ENCODE measurements at regions not wholly inside any gene's neighbourhood (a gene's known extent, or its start where the extent isn't known, plus 50 kb on each side); places are given as distances from the start of the nearest gene placed in this dataset.
"Not testable (repeated sequence)": the region's sequence is repeated elsewhere in the genome, so short reads cannot be mapped to it uniquely, and the experiment has no call there.

DNA sequence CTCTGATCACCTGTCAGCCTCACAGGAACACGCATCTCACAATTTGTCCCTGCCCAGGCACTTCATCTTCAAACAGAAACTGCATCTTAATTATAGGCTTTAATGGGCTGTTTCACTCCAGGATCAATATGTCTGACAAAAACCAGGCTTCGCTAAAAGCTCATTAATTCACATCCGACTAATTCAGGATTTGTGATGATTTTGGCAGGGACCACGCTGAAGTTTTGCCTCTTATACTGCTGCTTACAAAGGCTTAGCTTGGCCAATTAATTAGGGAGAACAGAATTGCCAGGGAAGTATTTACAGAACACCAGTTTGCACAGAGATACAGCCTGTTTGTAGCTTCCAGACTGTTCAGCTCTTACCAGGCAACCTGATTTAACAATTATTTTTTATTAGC is 541.0 kb upstream of the SPTLC3 start:
- intact Hi-C loops (cut with DNase I, micrococcal nuclease), result no loop called here
- DNase-seq (no peak), ATAC-seq (no peak)

GRCh38 chr20:12482661-12483060 is 526.1 kb upstream of the SPTLC3 start:
- DNase-seq, result no peak
- intact Hi-C loops (cut with DNase I, micrococcal nuclease), result no loop called here
- ATAC-seq, result no peak

DNA sequence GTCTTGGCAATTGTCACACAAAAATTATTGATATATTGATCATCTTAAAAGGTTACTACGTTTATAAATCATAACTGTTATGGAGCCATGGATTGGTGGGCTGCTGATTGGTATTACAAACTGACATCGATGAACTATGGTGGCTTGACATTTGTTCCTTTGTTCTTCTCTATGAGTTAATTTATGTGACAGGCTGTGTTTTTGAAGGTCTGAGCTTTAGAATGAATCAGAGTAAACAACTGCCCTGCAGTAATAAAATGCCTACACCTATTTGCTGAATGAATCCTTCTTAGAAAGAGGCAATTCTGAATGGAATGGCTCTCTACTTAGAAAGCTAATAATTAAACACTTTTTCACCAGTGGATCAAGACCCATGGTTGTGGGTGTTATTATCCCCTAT is 506.3 kb upstream of the SPTLC3 start:
- ATAC-seq, result no peak
- DNase-seq, result no peak
- intact Hi-C loops (cut with DNase I, micrococcal nuclease), result no loop called here

DNA sequence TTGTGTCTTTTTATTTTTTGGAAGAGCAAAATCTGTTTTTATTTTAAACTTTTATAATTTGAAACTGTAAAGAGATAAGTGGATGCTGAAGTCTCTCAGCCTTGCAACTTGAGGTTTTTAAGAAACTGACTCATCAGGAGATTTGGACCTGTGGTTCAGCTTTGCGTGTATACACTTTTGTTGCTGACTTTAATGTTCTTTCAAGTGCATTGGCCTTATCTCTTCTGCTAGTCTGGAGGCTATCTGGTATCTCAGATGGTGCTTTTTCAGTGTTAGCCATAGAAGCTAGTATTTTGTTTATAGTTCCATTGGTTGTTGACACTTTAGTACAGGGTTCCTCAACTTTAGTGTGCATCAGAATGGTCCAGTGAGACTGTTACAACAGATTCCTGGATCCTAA is 504.0 kb upstream of the SPTLC3 start:
- no peak for ATAC-seq
- intact Hi-C loops (cut with DNase I, micrococcal nuclease), result no loop called here
- DNase-seq, result no peak

DNA sequence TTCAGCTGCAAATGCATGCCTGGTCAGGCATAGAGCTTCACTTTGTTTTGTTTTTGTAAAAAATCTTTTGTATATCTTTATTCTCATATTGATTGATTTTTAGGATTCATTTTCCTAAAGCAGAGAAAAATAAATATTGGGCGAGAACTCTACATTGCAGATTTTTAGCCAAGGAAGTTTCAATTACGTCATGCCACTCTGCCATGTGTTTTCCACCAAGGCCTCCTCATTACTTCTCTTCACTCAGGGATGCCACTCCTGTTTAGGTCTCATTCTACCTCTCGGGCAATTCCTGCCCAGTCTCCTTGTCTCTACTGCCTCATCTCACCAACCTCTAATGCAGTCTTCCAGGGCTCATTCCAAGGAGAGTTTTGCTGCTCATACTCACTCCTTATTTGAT is 497.3 kb upstream of the SPTLC3 start:
- ATAC-seq (no peak), DNase-seq (no peak)
- intact Hi-C loops (cut with DNase I, micrococcal nuclease), result no loop called here

GRCh38 chr20:12512755-12513154 is 496.0 kb upstream of the SPTLC3 start:
- ATAC-seq (no peak), DNase-seq (no peak)
- intact Hi-C loops (cut with DNase I, micrococcal nuclease), result no loop called here

- intact Hi-C loops (cut with DNase I, micrococcal nuclease), result no loop called here
- DNase-seq (no peak), ATAC-seq (no peak)
Observed at GRCh38 chr20:12528104-12528503, 480.7 kb upstream of the SPTLC3 start.

DNA sequence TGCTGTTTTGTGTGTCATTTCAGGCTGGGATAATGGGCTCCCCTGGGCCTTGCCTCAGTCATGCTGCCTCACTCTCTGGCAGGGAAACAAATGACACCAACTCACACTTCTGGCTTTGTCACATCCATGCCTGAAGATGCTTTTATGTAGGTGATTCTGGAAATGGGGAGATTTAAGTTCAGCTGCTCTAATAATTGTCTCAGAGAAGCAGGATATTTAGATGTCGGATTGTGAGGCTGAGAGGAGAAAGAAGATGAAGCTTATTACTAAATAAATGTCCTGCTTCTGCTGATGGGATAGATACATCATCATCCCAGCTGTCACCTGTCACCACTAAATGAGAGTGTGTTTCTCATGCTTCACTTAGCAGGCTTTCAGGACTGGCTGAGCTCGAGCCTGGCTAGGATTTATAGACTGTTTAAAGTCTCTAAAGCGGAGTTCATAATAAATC is 480.2 kb upstream of the SPTLC3 start:
- ATAC-seq (no peak), DNase-seq (no peak)
- intact Hi-C loops (cut with DNase I, micrococcal nuclease), result no loop called here

DNA sequence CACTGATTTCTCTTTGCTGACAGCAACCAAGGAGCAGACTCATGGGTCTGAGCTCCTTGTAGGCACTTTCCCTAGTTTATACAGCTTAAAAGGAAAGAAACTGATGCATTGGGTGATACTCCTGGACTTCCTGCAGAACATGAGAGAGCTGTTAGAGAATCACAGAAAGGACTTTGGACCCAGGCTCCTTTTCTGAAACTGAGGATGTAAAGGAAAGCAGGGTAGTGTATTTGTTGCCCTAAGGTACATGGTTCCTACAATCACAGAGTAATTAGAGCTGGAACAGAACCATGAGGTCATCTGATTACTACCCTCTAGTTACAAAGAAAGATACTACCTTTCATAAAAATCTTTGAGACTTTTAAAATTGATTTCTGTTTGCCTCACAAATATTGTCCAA is 477.1 kb upstream of the SPTLC3 start:
- intact Hi-C loops (cut with DNase I, micrococcal nuclease), result no loop called here
- no peak for DNase-seq
- peak; percentile 92 for ATAC-seq

- ATAC-seq, result no peak
Observed at GRCh38 chr20:12535316-12535715, 473.5 kb upstream of the SPTLC3 start.

GRCh38 chr20:12535770-12536169 is 473.0 kb upstream of the SPTLC3 start:
- DNase-seq (no peak), ATAC-seq (no peak)
- intact Hi-C loops (cut with DNase I, micrococcal nuclease), result no loop called here

More at GRCh38 chr20:12535316-12535715, 473.5 kb upstream of the SPTLC3 start:
- no peak for DNase-seq
- intact Hi-C loops (cut with DNase I, micrococcal nuclease), result no loop called here

DNA sequence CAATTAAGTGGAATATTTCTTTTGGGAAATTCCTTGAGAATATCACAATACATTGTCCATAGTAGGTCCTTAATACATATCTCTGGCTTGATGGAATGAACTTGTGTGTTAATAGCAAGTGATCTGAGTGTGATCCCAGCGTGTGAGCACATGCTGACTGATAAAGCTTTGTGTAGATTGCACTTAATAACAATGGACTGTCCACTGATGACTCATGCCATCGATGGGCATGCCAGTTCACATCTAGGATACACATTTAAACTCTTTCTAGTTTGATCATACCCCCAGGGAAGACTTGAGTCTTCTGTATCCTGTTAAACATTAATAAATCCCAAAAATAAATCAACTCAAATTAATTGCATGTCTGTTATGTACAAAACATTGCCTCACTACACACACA is 454.3 kb upstream of the SPTLC3 start:
- DNase-seq (no peak), ATAC-seq (no peak)
- intact Hi-C loops (cut with DNase I, micrococcal nuclease), result no loop called here

DNA sequence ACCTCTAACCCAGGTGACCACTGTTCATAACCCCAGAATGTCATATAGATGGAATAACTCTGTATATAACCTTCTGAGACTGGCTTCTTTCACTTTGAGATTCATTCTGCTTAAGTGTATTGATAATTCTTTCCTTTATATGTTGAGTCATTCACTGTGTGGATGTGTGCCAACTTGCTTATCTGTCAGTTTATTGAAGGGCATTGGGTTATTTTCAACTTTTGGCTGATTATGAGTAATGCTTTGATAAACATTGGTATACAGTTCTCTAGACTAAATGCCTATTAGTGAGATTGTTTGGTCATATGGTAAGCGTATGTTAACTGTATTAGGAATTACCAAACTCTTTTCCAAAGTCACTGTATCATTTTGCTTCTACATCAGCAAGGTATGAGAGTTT is 453.4 kb upstream of the SPTLC3 start:
- intact Hi-C loops (cut with DNase I, micrococcal nuclease), result no loop called here
- no peak for DNase-seq
- ATAC-seq, result no peak

- intact Hi-C loops (cut with DNase I, micrococcal nuclease); DNase-seq; ATAC-seq: not testable (repeated sequence)
Observed at GRCh38 chr20:12555849-12556248, 452.9 kb upstream of the SPTLC3 start.

GRCh38 chr20:12557224-12557623 is 451.5 kb upstream of the SPTLC3 start:
- ATAC-seq, result no peak
- intact Hi-C loops (cut with DNase I, micrococcal nuclease), result no loop called here
- no peak for DNase-seq

- DNase-seq, result no peak
- ATAC-seq, result no peak
- intact Hi-C loops (cut with DNase I, micrococcal nuclease), result no loop called here
Observed at GRCh38 chr20:12564979-12565378, 443.8 kb upstream of the SPTLC3 start.

DNA sequence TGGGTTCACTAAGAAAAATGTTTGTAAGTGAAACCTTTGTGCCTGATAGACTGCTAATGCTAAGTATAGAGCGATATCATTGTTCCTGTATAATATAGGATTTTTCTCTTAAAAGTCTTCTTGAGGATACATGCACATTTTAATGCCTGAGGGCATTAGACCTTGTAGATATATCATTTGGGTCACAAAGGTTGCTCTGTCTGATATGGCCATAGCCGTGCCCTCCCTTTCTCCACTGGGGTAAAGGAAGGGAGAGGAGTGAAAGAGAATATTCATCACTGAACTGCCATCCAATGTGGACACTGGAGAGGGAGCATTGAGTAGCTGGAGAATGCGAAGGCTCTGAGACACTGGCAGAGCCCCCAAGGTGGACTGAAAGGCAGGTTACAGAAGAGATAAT is 442.2 kb upstream of the SPTLC3 start:
- ATAC-seq (no peak), DNase-seq (no peak)
- intact Hi-C loops (cut with DNase I, micrococcal nuclease), result no loop called here

DNA sequence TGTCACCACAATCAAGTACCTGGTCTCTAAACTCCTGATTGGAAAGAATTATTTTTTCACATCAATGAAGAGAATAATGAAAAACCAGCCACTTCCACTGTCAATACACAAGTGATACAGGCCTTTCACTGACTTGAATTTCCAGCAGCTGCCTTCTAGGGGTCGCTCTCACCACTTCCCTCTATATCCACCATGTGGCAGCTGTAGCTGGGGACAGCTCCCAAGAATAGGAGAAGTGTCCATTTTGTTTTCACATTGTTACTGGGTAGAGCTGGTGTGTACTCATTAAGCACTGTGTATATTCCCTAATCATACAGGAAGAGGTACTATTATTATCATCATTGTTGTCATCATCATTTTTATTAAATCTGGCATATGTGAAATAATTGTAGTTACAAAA is 438.4 kb upstream of the SPTLC3 start:
- DNase-seq (peak in 1 of 2 donors; percentile 37), ATAC-seq (peak; percentile 80)
- intact Hi-C loops (cut with DNase I, micrococcal nuclease), result no loop called here

DNA sequence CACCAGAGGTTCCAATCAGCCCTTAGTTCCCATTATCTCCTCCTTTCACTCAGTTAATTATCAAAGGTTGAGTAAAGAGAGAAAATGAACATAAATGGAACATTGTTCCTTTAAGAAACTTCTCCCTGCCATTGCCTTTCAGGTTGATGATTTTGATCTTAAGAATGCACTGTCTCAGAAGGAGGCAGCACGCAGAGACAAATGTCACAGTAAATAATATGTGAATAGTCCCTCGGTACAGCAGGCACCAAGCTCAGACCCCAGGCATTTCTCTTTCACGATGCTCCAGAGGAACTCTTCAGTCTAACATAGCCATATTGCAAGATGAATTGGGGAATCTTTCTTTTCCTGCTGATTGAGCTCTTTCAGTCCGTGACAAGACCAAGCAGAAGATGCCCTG is 435.3 kb upstream of the SPTLC3 start:
- DNase-seq (no peak), ATAC-seq (no peak)
- intact Hi-C loops (cut with DNase I, micrococcal nuclease), result no loop called here

- no peak for ATAC-seq
- DNase-seq, result peak; percentile 47 to 61
- intact Hi-C loops (cut with DNase I, micrococcal nuclease), result no loop called here
Observed at GRCh38 chr20:12575352-12576095, 433.2 kb upstream of the SPTLC3 start.

- ATAC-seq (no peak), DNase-seq (no peak)
- intact Hi-C loops (cut with DNase I, micrococcal nuclease), result no loop called here
Observed at GRCh38 chr20:12577213-12577612, 431.6 kb upstream of the SPTLC3 start.

Data from left colon (tissue), 2 donors.